Smooth muscle cell (in vitro differentiated cells): ENCODE measurements at regions not wholly inside any gene's neighbourhood (a gene's known extent, or its start where the extent isn't known, plus 50 kb on each side); places are given as distances from the start of the nearest gene placed in this dataset.
"Not testable (repeated sequence)": the region's sequence is repeated elsewhere in the genome, so short reads cannot be mapped to it uniquely, and the experiment has no call there.

Source experiments
- DNase-seq: peaks from one replicate; lab custom pipeline; 2025; ENCODE audit not compliant: unreplicated experiment; lab: John Stamatoyannopoulos, UW
- H2AFZ ChIP-seq: fragments of 200-600 bp; sonication (generic); 2 replicates; pipeline ENCODE4 v1.6.0; 2016; ENCODE audit warnings: antibody characterized with exemption, low read depth, mild to moderate bottlenecking
- H3F3A ChIP-seq: fragments of 200-600 bp; sonication (generic); 2 replicates; pipeline ENCODE4 v1.6.0; 2017; ENCODE audit warnings: antibody characterized with exemption, low read depth
- H3K27ac ChIP-seq: fragments of 200-600 bp; sonication (generic); 2 replicates; pipeline ENCODE4 v1.5.1; 2016; ENCODE audit warnings: low read depth, mild to moderate bottlenecking
- H3K27me3 ChIP-seq: fragments of 200-600 bp; sonication (generic); 2 replicates; pipeline ENCODE4 v1.6.1; 2016; ENCODE audit warnings: low read depth, mild to moderate bottlenecking
- H3K36me3 ChIP-seq: fragments of 200-600 bp; sonication (generic); 2 replicates; pipeline ENCODE4 v1.5.1; 2016; ENCODE audit warnings: low read depth
- H3K4me1 ChIP-seq: fragments of 200-600 bp; sonication (generic); 2 replicates; pipeline ENCODE4 v1.5.1; 2016; ENCODE audit warnings: low read depth
- H3K4me2 ChIP-seq: fragments of 200-600 bp; sonication (generic); 2 replicates; pipeline ENCODE4 v1.6.0; 2016; ENCODE audit warnings: mild to moderate bottlenecking
- H3K4me3 ChIP-seq: fragments of 200-600 bp; sonication (generic); 2 replicates; pipeline ENCODE4 v1.5.1; 2016; ENCODE audit warnings: mild to moderate bottlenecking
- H3K79me2 ChIP-seq: fragments of 200-600 bp; sonication (generic); 2 replicates; pipeline ENCODE4 v1.6.0; 2016; ENCODE audit warnings: low read depth, mild to moderate bottlenecking
- H3K9ac ChIP-seq: fragments of 200-600 bp; sonication (generic); 2 replicates; pipeline ENCODE4 v1.6.0; 2016; ENCODE audit warnings: low read depth
- H3K9me3 ChIP-seq: fragments of 200-600 bp; sonication (generic); replicated peaks from 2 replicates; pipeline ENCODE4 v1.5.1; 2016; ENCODE audit warnings: low read depth
- H4K20me1 ChIP-seq: fragments of 200-600 bp; sonication (generic); 2 replicates; pipeline ENCODE4 v1.6.0; 2016; ENCODE audit warnings: low read depth
- WGBS: methylation state at CpG from one replicate; pipeline ENCODE4 v1.1.7; 2016; ENCODE audit warnings: low lambda C conversion rate; 5-methylcytosine and 5-hydroxymethylcytosine counted together
- TF ChIP-seq, protein P1 (sequence below): fragments of 200-600 bp; sonication (generic); IDR thresholded peaks from 2 replicates; pipeline ENCODE4 v1.5.1; 2017; ENCODE audit warnings: borderline replicate concordance, mild to moderate bottlenecking, antibody characterized with exemption; ENCODE audit not compliant: insufficient read depth, poor library complexity, severe bottlenecking

DNA sequence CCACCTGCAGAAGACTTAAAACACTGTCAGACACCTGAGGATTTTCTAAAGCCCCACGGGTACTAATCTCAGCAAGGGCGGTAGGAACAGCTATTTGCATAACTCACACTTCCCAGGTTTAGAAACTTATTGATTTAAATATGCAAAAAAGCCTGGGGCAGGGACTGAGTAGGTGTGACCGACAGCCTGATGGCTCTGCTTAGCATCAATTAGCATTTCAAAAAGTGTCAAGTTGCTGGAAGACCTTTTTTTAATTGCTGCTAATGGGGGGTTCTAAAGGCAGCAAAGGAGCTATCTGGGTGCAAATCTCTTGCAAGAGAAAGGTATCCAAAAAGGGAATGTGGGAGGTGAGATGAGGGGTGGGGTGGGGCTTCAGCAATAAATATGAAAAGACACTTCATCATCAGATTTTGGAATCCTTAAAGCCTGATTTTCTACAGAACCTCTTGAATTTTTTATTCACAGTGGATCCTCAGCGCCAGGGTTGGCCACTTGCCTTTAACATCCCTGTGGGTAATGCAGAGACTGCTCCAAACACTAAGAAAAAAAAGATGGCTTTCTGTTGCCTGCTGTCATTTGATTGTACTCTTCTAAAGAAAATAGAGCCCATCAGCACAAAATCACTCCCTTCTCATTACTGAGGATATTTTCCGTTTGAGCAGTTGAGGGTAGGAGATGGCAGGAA lies 121.1 kb upstream of the RMP24 start:
- Histone ChIP-seq H2AFZ (no peak overlapping the region), H3K27ac (no peak overlapping the region), H3K4me3 (no peak overlapping the region), H3K36me3 (no peaks in the 10 kb centered on the region), H3K4me2 (no peak overlapping the region), H3K9me3 (no peaks in the 10 kb centered on the region), H3F3A (peaks cover 10% of the 10 kb centered on the region), H3K9ac (no peak overlapping the region), H3K79me2 (no peaks in the 10 kb centered on the region), H4K20me1 (no peaks in the 10 kb centered on the region), H3K4me1 (no peaks in the 10 kb centered on the region), H3K27me3 (no peaks in the 10 kb centered on the region)
- WGBS = 35% methylated on average over 5 of the region's 5 CpGs
- no peak for DNase-seq
- TF ChIP-seq, protein P1, sequence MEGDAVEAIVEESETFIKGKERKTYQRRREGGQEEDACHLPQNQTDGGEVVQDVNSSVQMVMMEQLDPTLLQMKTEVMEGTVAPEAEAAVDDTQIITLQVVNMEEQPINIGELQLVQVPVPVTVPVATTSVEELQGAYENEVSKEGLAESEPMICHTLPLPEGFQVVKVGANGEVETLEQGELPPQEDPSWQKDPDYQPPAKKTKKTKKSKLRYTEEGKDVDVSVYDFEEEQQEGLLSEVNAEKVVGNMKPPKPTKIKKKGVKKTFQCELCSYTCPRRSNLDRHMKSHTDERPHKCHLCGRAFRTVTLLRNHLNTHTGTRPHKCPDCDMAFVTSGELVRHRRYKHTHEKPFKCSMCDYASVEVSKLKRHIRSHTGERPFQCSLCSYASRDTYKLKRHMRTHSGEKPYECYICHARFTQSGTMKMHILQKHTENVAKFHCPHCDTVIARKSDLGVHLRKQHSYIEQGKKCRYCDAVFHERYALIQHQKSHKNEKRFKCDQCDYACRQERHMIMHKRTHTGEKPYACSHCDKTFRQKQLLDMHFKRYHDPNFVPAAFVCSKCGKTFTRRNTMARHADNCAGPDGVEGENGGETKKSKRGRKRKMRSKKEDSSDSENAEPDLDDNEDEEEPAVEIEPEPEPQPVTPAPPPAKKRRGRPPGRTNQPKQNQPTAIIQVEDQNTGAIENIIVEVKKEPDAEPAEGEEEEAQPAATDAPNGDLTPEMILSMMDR = no peak

DNA sequence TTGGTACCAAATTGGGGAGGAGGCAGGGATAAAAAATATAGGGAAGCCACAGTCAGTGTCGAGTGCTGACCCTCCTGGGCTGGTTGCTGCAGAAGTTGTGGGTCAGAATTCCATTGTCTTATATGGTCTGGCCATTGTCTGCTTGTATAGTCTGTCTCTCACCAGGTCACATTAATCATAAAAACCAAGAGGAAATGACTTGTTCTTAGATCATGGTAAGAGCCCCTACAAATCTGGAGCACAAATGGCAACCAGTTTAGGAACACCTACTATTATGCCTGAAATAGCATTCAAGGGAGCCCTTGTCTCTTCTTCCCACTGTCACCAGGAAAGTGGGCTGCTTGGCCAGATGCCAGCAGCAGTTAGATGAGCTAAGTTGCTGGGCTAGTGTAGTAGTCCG lies 119.7 kb upstream of the RMP24 start:
- 59% methylated on average over 2 of the region's 2 CpGs for WGBS
- peak overlapping the region; percentile 40 for H3K4me2 ChIP-seq

DNA sequence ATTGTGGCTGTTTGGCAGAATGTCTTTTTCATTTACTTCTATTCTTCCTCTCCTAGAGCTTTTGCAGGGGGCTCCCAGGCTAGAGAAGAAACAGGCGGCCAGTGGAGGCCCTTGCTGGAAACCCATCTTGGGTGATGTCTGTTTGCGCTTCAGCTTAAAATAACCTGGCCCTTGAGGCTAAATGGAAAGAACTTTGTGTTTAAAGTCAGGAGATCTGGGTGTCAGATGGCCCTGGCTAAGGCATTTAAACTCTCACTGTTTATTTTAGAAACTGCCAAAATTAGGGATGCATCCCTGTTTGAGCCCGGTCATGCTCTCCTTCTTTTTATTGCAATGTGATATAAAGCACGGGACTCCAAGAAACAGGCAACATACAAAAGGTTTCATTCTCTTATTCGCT lies 118.4 kb upstream of the RMP24 start:
- Histone ChIP-seq H2AFZ (no peak overlapping the region), H3K9ac (no peak overlapping the region), H3K27ac (no peak overlapping the region), H3K9me3 (no peaks in the 10 kb centered on the region), H3K4me1 (no peaks in the 10 kb centered on the region), H4K20me1 (no peaks in the 10 kb centered on the region), H3K36me3 (no peaks in the 10 kb centered on the region), H3K4me3 (no peak overlapping the region), H3F3A (peaks cover 10% of the 10 kb centered on the region), H3K27me3 (no peaks in the 10 kb centered on the region), H3K4me2 (no peak overlapping the region), H3K79me2 (no peaks in the 10 kb centered on the region)
- TF ChIP-seq, protein P1 = no peak
- 91% methylated on average over 5 of the region's 5 CpGs for WGBS
- no peak for DNase-seq

More for the DNA sequence above, 119.7 kb upstream of the RMP24 start:
- no peaks in the 10 kb centered on the region for H3K79me2 ChIP-seq
- H3K27me3 ChIP-seq = no peaks in the 10 kb centered on the region
- no peaks in the 10 kb centered on the region for H4K20me1 ChIP-seq
- no peak overlapping the region for H3K27ac ChIP-seq
- no peaks in the 10 kb centered on the region for H3K4me1 ChIP-seq
- H3K4me3 ChIP-seq = no peak overlapping the region
- no peak overlapping the region for H2AFZ ChIP-seq
- no peaks in the 10 kb centered on the region for H3K36me3 ChIP-seq
- no peak overlapping the region for H3K9ac ChIP-seq
- H3F3A ChIP-seq = peaks cover 10% of the 10 kb centered on the region
- no peaks in the 10 kb centered on the region for H3K9me3 ChIP-seq
- DNase-seq = no peak
- TF ChIP-seq, protein P1 = no peak

DNA sequence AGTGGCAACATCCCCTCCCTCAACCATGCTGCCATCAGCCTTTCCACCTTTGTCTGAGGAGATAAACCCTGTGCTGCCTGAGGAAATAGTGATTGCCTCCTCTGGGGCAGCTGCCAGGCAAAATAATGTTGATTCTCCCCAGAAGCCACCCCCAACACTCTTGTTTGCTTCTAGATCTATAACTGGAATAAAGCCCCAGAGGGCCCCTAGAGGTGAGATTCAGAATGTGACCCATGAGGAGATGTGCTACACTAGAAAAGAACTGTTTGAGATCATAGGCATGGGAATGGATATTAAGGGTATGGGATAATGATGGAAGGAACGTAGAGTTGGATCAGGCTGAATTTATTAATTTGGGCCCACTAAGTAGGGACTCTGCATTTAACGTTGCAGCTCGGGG lies 116.3 kb upstream of the RMP24 start:
- H3K27me3 ChIP-seq = no peaks in the 10 kb centered on the region
- no peaks in the 10 kb centered on the region for H3K79me2 ChIP-seq
- H3K4me2 ChIP-seq = no peak overlapping the region
- no peaks in the 10 kb centered on the region for H3K36me3 ChIP-seq
- no peak overlapping the region for H3K27ac ChIP-seq
- H2AFZ ChIP-seq = no peak overlapping the region
- H3K9me3 ChIP-seq = no peaks in the 10 kb centered on the region
- TF ChIP-seq, protein P1 = no peak
- no peak overlapping the region for H3K4me3 ChIP-seq
- no peak for DNase-seq
- WGBS = 94% methylated on average over 3 of the region's 3 CpGs
- H3K4me1 ChIP-seq = peaks cover 3% of the 10 kb centered on the region
- H3F3A ChIP-seq = no peaks in the 10 kb centered on the region
- no peaks in the 10 kb centered on the region for H4K20me1 ChIP-seq
- H3K9ac ChIP-seq = no peak overlapping the region

DNA sequence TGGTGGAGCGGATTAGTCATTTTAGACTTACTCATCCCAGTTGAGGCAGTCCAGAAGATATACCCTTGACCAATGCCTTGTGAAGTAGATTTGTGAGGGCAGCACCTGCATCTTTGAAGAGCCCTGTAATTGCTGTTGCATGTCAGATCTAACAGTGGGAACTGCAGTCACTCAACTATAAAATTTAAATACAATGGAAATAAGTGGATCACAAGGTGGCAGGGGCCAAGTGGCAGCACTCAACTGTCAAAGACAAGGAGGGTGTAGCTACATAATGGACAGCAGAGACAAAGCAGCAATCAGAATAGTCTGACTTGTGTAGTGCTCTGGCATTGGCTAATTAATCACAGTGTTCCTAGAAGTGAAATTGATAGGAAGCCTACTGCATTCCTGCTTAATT lies 115.8 kb upstream of the RMP24 start:
- H2AFZ ChIP-seq, H3K4me3 ChIP-seq, H3K36me3 ChIP-seq, H3K9me3 ChIP-seq, DNase-seq, H3K27ac ChIP-seq, H3K79me2 ChIP-seq, H3K9ac ChIP-seq, H3F3A ChIP-seq, H3K4me2 ChIP-seq, H3K4me1 ChIP-seq, H4K20me1 ChIP-seq, H3K27me3 ChIP-seq: not testable (repeated sequence)
- 5% methylated on average over 1 of the region's 1 CpG for WGBS

DNA sequence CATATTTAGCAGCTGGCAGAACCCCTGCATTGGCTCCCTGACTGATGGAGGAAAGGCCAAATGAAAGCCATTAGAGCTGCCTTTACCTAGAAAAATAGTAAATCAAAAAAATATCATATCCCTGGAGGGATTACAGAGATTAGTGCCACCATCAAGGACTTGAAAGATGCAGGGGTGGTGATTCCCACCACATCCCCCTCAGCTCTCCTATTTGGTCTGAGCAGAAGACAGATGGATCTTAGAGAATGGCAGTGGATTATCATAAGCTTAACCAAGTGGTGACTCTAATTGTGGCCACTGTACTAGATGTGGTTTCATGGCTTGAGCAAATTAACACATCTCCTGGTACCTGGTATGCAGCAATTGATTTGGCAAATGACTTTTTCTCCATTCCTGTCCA lies 114.9 kb upstream of the RMP24 start:
- H4K20me1 ChIP-seq, H3K27ac ChIP-seq, DNase-seq, H3K4me3 ChIP-seq, H3K9ac ChIP-seq, H3K79me2 ChIP-seq, H3K27me3 ChIP-seq, H3F3A ChIP-seq, H3K4me2 ChIP-seq, H3K36me3 ChIP-seq, H2AFZ ChIP-seq, H3K9me3 ChIP-seq: not testable (repeated sequence)
- H3K4me1 ChIP-seq = peaks cover 17% of the 10 kb centered on the region
